ENCODE measurements at regions not wholly inside any gene's neighbourhood (a gene's known extent, or its start where the extent isn't known, plus 50 kb on each side); places are given as distances from the start of the nearest gene placed in this dataset.

DNA sequence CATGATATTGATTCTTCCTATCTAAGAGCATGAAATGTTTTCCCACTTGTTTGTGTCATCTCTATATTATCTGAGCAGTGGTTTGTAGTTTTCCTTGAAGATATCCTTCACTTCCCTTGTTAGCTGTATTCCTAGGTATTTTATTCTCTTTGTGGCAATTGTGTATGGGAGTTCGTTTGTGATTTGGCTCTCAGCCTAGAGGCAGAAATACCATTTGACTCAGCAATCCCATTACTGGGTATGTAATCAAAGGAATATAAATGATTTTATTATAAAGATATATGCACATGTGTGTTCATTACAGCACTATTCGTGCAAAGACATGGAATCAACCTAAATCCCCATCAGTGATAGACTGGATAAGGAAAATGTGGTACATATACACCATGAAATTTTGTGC is 172.7 kb upstream of the IL15 start:
- FAIRE-seq (no peak), DNase-seq (ENCODE audit: low read depth) (peak; percentile 10)
- Histone ChIP-seq H3K4me3 (ENCODE audit: low read depth, low read length) (no peak overlapping the region), H3K27me3 (ENCODE audit: control insufficient read depth, insufficient read depth, low read length) (no peaks in the 10 kb centered on the region), H3K36me3 (ENCODE audit: control insufficient read depth, insufficient read depth, low read length) (no peaks in the 10 kb centered on the region)
- TF ChIP-seq CTCF (IDR thresholded peaks at IDR 0.05; ENCODE audit: insufficient read depth, low read length, severe bottlenecking) = no peak

GRCh38 chr4:141464366-141464765 is 172.0 kb upstream of the IL15 start:
- DNase-seq (ENCODE audit: low read depth) = no peak
- Histone ChIP-seq H3K27me3 (ENCODE audit: control insufficient read depth, insufficient read depth, low read length) (no peaks in the 10 kb centered on the region), H3K36me3 (ENCODE audit: control insufficient read depth, insufficient read depth, low read length) (no peaks in the 10 kb centered on the region), H3K4me3 (ENCODE audit: low read depth, low read length) (no peak overlapping the region)
- FAIRE-seq = no peak
- no peak for TF ChIP-seq CTCF (IDR thresholded peaks at IDR 0.05; ENCODE audit: insufficient read depth, low read length, severe bottlenecking)

GRCh38 chr4:141465171-141465570 is 171.2 kb upstream of the IL15 start:
- Histone ChIP-seq H3K27me3 (ENCODE audit: control insufficient read depth, insufficient read depth, low read length) (no peaks in the 10 kb centered on the region), H3K4me3 (ENCODE audit: low read depth, low read length) (no peak overlapping the region), H3K36me3 (ENCODE audit: control insufficient read depth, insufficient read depth, low read length) (no peaks in the 10 kb centered on the region)
- DNase-seq (ENCODE audit: low read depth) (no peak), FAIRE-seq (no peak)
- no peak for TF ChIP-seq CTCF (IDR thresholded peaks at IDR 0.05; ENCODE audit: insufficient read depth, low read length, severe bottlenecking)

DNA sequence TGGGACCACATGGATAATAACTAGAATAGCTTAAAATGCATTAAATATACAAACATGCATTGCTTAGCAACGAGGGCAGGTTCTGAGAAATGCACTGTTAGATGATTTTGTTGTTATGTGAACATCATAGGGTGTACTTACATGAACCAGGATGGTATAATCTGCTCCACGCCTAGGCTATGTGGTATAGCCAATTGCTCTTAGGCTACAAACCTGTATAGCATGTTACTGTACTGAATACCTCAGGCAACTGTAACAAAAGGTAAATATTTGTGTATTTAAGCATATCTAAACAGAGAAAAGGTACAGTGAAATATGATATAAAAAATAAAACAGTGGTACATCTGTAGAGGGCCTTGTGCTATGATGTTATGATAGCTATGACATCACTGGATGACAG is 169.2 kb upstream of the IL15 start:
- DNase-seq (ENCODE audit: low read depth) (no peak), FAIRE-seq (no peak)
- no peak for TF ChIP-seq CTCF (IDR thresholded peaks at IDR 0.05; ENCODE audit: insufficient read depth, low read length, severe bottlenecking)
- H3K4me3 ChIP-seq (ENCODE audit: low read depth, low read length) = no peak overlapping the region
- H3K27me3 ChIP-seq (ENCODE audit: control insufficient read depth, insufficient read depth, low read length) = no peaks in the 10 kb centered on the region
- no peaks in the 10 kb centered on the region for H3K36me3 ChIP-seq (ENCODE audit: control insufficient read depth, insufficient read depth, low read length)

- no peak for FAIRE-seq
- no peak overlapping the region for H3K4me3 ChIP-seq (ENCODE audit: low read depth, low read length)
- TF ChIP-seq CTCF (IDR thresholded peaks at IDR 0.05; ENCODE audit: insufficient read depth, low read length, severe bottlenecking) = no peak
Measured at GRCh38 chr4:141469392-141469791, 167.0 kb upstream of the IL15 start.

DNA sequence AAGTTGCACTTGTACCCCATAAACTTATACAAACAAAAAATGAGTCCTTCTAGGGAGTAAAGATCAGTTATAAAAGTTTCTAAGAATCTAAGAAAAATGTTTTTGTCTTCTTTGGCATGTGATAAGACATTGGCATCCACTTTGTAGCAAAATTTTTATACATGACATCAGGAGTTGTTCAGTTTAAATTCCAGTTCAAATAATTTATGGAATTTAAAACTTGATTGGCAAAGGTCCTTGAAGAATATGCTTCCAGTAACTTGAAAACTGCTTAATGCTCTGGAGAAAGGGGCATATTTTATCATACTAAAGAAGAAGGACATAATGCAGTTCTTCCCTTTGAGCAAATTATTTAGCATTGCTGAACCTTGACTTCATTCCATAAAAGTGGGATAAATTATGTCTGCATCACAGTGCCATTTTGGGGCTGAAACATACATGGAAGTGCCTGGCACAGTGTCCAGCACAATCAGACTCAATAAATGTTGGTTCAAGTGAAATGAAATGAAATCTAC is 163.3 kb upstream of the IL15 start:
- TF ChIP-seq CTCF (IDR thresholded peaks at IDR 0.05; ENCODE audit: insufficient read depth, low read length, severe bottlenecking) = no peak
- DNase-seq (ENCODE audit: low read depth) (no peak), FAIRE-seq (no peak)
- no peaks in the 10 kb centered on the region for H3K27me3 ChIP-seq (ENCODE audit: control insufficient read depth, insufficient read depth, low read length)
- H3K4me3 ChIP-seq (ENCODE audit: low read depth, low read length) = no peak overlapping the region
- no peaks in the 10 kb centered on the region for H3K36me3 ChIP-seq (ENCODE audit: control insufficient read depth, insufficient read depth, low read length)

More at GRCh38 chr4:141469392-141469791, 167.0 kb upstream of the IL15 start:
- no peak for DNase-seq (ENCODE audit: low read depth)
- H3K36me3 ChIP-seq (ENCODE audit: control insufficient read depth, insufficient read depth, low read length) = no peaks in the 10 kb centered on the region
- no peaks in the 10 kb centered on the region for H3K27me3 ChIP-seq (ENCODE audit: control insufficient read depth, insufficient read depth, low read length)
